AG09309 (cell line): ENCODE measurements at regions not wholly inside any gene's neighbourhood (a gene's known extent, or its start where the extent isn't known, plus 50 kb on each side); places are given as distances from the start of the nearest gene placed in this dataset.

ENCODE experiments used
- DNase-seq: peaks from one replicate; pipeline ENCODE4 v3.0.0-alpha.2; 2010; ENCODE audit warnings: low read depth
- H3K4me3 ChIP-seq: 2 replicates; pipeline ENCODE4 v1.5.1; 2011; ENCODE audit warnings: mild to moderate bottlenecking, low read depth, low read length, moderate library complexity; ENCODE audit not compliant: control insufficient read depth
- TF ChIP-seq, protein P1 (sequence below): IDR thresholded peaks from 2 replicates; pipeline ENCODE4 v1.5.1; 2011; ENCODE audit warnings: mild to moderate bottlenecking, low read depth, low read length, inconsistent platforms; ENCODE audit not compliant: insufficient read depth, control insufficient read depth; ENCODE audit errors: missing control alignments

DNA sequence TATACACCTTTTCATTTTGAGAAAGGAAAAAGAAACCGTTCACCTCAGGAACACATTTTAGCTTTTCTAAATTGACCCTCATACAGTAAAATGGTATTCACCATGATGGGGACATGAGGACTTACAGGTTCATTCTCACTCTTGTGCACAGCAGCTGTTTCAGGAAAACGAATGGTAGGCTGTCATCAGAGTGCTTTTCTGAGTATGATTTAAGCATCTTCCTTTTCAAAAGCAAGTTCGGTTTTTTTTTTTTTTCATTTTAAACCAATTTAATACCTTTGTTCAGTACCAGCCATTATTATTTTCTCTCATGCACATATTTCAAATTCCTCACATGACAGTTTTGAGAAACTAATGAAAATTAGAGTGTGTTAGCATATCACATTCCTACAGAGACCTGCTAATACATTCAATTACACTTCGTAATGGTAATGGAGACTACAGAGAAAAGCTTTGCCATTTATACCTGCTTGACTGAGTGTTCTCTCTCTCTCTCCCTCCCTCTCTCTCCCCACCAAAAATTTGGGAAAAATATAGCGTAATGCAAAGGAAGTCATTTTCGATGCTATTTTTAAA, 129.2 kb downstream of the SAMD5 start:
- TF ChIP-seq, protein P1, sequence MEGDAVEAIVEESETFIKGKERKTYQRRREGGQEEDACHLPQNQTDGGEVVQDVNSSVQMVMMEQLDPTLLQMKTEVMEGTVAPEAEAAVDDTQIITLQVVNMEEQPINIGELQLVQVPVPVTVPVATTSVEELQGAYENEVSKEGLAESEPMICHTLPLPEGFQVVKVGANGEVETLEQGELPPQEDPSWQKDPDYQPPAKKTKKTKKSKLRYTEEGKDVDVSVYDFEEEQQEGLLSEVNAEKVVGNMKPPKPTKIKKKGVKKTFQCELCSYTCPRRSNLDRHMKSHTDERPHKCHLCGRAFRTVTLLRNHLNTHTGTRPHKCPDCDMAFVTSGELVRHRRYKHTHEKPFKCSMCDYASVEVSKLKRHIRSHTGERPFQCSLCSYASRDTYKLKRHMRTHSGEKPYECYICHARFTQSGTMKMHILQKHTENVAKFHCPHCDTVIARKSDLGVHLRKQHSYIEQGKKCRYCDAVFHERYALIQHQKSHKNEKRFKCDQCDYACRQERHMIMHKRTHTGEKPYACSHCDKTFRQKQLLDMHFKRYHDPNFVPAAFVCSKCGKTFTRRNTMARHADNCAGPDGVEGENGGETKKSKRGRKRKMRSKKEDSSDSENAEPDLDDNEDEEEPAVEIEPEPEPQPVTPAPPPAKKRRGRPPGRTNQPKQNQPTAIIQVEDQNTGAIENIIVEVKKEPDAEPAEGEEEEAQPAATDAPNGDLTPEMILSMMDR: no peak
- no peak for DNase-seq
- H3K4me3 ChIP-seq: no peak overlapping the region

DNA sequence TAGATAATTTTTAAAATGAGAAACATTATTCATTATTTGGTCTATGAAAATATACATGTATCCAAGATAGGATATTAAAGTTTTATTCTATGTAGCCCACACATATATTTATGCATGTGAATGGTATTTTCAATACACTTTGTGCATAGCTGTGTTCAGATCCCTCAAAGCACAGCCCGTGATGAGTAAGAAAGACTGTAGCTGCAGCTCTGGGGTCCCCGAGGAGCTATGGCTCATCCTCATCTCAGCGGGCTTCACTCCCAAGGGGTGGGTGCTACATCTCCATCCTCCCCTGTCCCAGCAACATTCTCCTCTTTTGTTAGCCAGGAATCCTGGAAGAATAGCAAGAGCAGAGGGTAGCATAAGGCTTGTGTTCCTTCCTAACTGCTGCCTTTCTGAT, 130.8 kb downstream of the SAMD5 start:
- TF ChIP-seq, protein P1: no peak
- no peak overlapping the region for H3K4me3 ChIP-seq
- no peak for DNase-seq

DNA sequence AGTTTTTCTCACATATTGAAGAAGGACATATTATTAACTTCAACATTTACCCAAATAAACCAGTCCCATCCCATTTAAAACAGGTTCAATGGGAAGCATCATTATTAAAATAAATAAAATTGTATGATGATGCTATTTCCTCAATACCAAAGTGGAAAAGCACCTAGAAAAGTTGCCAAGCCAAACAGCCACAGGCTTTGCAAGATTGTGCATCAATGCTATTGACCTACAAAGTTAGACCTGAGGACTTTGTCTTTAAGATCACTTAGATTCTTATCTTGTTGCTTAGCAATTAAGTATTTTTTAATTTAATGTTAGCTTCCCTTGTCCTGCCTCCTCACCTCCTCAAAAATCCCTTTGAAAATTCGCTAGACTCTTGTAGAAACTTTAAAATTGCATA, 132.1 kb downstream of the SAMD5 start:
- TF ChIP-seq, protein P1: no peak

DNA sequence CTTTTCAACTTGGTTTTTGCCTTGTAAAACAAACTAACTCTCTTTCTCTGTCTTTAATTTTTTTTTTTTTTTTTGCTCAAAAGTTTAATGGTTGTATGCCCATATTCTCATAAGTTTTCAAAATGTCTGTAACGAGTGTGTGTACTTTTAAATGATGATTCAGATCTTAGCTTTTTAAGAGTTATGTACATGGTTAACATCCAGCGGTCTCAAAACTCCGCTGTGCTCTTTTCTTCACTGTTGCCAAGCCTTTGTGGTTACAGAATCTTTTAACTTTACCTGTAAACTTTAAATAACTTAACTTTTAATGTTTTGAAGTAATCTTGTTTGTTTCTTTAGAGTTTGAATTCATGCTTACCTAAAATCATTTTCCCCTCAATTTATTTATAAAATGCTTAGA, 133.0 kb downstream of the SAMD5 start:
- H3K4me3 ChIP-seq: no peak overlapping the region
- TF ChIP-seq, protein P1: no peak
- no peak for DNase-seq

More for the DNA sequence above, 132.1 kb downstream of the SAMD5 start:
- H3K4me3 ChIP-seq: no peak overlapping the region
- DNase-seq: no peak

DNA sequence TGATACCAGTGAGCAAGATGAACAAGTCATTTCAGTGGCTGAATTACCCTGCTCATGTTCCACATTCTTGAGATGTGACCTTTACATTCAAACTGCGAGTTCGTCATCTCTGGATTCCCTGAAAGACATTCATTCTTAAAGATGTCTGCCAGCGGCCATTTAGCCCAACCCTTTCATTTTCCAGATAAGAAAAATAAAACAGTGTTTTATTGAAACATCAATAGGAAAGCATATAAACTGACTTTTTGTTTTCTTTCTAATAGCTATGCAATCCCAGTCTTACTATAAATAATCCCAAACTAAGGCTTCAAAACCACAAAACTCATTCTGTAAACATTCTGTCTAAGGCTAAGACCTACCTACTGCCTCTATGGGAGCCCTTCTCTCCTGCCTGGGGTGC, 134.0 kb downstream of the SAMD5 start:
- H3K4me3 ChIP-seq: no peak overlapping the region
- TF ChIP-seq, protein P1: no peak
- DNase-seq: peak; percentile 67

DNA sequence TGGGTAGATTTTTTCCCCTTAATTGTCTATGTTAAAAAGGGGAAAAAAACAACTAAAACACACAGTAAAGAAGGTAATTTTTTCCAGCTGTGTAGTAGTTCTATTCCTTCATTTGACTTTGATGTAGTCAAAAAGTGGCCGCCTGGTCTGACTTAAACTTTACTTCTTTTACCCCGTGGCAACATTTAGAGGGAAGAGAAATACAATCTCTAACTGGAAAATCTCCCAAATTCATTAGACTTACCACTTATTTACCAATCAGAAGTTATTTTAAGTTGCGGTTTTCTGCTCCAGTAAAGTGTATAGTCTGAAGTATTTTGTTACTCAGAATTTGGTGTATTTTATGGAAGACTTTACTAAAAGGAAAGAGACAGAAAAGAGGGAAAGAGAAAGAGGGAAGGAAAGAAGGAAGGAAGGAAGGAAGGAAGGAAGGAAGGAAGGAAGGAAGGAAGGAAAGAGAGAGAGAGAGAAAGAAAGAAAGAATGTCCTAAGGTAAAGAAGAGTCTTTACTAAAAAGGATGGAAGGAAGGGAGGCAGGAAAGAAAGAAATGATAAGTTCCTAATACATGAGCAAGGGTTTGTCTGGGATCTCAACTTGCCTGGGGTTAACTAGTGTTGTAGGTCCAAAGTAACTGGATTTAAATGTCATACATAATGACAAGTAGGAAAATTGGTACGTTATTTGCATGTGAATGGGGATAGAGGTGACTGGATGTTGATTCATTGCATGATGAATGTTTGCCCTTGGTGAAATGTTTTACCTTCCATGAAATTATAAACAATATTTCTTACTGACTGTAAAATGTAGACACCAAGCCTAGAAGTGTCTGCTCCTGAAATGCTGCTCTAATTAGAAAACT, 135.1 kb downstream of the SAMD5 start:
- no peak overlapping the region for H3K4me3 ChIP-seq
- no peak for DNase-seq
- TF ChIP-seq, protein P1: no peak
